C4-2B (cell line): ENCODE measurements at regions not wholly inside any gene's neighbourhood (a gene's known extent, or its start where the extent isn't known, plus 50 kb on each side); places are given as distances from the start of the nearest gene placed in this dataset.
"Not testable (repeated sequence)": the region's sequence is repeated elsewhere in the genome, so short reads cannot be mapped to it uniquely, and the experiment has no call there.

Experiments used
- H3K27ac ChIP-seq: fragments of 450-650 bp; 2 replicates; pipeline ENCODE4 v1.5.1; 2017
- ZFX ChIP-seq: fragments of 450-650 bp; IDR thresholded peaks from 2 replicates; pipeline ENCODE4 v1.6.1; 2017
- TF ChIP-seq, protein P1 (sequence below): fragments of 450-650 bp; conservative IDR thresholded peaks from 2 replicates; pipeline ENCODE4 v1.5.1; 2017; ENCODE audit warnings: mild to moderate bottlenecking

DNA sequence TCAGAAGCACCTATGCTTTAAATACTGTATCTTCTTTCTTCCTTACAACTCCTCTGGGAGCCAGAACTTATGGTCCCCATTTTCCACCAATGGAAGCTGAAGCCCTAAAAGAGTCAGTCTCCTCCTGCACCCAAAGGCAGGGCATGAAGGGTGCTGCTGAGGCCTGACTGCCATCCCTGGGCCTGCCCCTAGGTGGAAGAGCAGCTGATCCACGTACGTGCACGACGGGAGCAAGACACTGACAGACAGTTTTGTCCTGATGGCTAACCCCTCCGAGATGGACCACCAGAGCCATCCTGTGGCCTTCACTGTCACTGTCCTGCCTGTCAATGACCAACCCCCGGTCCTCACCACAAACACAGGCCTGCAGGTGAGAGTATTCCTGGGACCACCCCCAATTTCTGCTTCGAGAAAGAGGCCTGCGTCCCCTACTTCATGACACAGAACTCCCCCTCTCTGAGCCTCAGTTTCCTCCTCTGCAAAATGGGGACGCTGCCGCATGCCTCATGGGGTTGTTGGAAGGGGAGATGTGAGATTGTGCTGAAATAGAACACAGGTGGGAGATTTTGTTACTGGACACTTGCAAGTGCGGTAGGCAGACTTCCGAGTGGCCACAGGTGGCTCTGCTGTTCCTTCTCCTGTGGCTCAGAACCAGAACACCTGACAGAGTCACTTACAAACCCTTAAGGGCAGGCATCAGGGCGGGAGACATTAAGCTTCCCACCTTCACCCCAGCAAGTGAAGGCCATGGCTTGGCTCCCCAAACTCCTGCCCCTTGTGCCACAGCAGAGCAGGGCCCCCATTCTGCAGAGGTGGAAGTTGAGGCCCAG lies 175.4 kb downstream of the TBC1D2B start:
- TF ChIP-seq, protein P1, sequence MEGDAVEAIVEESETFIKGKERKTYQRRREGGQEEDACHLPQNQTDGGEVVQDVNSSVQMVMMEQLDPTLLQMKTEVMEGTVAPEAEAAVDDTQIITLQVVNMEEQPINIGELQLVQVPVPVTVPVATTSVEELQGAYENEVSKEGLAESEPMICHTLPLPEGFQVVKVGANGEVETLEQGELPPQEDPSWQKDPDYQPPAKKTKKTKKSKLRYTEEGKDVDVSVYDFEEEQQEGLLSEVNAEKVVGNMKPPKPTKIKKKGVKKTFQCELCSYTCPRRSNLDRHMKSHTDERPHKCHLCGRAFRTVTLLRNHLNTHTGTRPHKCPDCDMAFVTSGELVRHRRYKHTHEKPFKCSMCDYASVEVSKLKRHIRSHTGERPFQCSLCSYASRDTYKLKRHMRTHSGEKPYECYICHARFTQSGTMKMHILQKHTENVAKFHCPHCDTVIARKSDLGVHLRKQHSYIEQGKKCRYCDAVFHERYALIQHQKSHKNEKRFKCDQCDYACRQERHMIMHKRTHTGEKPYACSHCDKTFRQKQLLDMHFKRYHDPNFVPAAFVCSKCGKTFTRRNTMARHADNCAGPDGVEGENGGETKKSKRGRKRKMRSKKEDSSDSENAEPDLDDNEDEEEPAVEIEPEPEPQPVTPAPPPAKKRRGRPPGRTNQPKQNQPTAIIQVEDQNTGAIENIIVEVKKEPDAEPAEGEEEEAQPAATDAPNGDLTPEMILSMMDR = no peak
- no peak for TF ChIP-seq ZFX
- no peak overlapping the region for H3K27ac ChIP-seq

DNA sequence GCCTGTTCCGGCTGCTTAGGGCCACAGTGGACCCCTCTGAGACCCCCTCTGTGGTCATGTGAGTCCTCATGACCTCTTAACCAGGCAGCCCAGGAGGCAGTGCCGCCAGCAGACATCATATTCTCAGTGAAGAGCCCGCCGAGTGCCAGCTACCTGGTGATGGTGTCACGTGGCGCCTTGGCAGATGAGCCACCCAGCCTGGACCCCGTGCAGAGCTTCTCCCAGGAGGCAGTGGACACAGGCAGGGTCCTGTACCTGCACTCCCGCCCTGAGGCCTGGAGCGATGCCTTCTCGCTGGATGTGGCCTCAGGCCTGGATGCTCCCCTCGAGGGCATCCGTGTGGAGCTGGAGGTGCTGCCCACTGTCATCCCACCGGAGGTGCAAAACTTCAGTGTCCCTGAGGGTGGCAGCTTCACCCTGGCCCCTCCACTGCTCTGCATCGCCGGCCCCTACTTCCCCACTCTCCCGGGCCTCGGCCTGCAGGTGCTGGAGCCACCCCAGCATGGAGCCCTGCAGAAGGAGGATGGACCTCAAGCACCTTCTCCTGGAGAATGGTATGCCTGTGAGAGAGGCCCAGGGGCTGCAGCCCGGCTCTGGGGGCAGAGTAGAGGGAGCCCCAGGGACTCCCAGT lies 176.1 kb downstream of the TBC1D2B start:
- TF ChIP-seq, protein P1 = no peak
- TF ChIP-seq ZFX = no peak
- no peak overlapping the region for H3K27ac ChIP-seq

DNA sequence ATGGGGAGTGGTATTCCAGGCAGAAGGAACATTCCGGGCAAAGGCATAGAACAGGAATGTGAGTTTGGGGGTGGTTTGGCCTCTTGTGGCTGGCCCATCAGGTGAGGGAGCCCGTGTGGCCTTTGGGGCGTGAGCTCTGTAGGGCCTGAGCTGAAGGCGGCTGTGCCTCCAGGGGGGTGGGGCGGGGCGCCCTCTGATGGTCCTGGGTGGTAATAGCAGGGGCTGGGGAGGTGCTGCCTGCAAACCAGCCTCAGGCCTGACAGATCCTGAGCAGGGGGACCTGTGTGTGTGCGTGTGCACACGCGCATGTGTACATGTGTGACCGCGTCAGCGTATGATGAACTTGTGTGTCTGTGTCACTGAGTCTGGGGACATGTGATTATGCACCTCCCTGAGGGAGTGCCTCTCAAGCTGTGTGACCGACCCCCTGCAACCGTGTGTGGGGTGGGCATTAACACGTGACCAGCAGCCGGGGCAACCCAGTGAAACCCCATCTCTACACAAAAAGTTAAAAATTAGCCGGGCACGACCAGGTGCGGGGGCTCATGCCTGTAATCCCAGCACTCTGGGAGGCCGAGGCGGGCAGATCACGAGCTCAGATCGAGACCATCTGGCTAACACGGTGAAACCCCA lies 177.1 kb downstream of the TBC1D2B start:
- TF ChIP-seq, protein P1 = peak; percentile 67
- not testable (repeated sequence) for H3K27ac ChIP-seq

DNA sequence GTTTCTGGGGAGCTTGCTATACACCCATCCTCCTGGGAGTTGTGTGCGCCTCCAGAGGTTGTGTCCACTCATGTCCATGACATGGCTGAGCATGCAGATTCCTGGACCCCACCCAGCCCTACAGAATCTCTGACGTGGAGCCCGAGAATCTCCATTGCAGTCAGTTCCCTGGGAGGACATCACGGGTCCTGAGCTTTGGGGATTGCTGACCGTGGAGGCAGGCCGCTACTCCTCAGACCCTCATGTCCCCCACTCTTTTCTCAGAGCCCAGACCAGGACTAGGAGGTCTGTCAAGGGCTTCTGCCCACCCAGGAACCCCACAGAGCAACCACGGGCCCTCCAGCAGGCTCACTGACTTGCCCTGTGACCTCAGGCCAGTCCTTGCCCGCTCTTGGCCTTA lies 177.7 kb downstream of the TBC1D2B start:
- not testable (repeated sequence) for H3K27ac ChIP-seq

DNA sequence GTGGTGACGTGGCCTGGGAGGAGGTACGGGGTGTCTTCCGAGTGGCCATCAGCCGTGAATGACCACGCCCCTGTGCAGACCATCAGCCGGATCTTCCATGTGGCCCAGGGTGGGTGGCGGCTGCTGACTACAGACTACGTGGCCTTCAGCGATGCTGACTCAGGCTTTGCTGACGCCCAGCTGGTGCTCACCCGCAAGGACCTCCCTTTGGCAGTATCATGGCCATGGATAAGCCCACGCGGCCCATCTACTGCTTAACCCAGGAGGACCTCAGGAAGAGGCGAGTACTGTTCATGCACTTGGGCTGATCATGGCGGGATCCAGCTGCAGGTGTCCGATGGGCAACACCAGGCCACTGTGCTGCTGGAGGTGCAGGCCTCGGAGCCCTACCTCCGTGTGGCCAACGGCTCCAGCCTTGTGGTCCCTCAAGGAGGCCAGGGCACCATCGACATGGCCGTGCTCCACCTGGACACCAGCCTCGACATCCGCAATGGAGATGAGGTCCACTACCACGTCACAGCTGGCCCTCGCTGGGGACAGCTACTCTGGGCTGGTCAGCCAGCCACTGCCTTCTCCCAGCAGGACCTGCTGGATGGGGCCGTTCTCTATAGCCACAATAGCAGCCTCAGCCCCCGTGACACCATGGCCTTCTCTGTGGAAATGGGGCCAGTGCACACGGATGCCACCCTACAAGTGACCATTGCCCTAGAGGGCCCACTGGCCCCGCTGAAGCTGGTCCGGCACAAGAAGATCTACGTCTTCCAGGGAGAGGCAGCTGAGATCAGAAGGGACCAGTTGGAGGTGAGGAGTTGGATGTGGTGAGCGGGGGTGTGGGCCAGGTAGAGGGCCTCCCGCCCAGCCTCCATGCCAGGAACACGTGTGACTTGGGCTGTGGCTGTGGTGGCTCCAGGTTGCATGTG lies 178.4 kb downstream of the TBC1D2B start:
- no peak for TF ChIP-seq ZFX
- TF ChIP-seq, protein P1 = no peak
- H3K27ac ChIP-seq = no peak overlapping the region

DNA sequence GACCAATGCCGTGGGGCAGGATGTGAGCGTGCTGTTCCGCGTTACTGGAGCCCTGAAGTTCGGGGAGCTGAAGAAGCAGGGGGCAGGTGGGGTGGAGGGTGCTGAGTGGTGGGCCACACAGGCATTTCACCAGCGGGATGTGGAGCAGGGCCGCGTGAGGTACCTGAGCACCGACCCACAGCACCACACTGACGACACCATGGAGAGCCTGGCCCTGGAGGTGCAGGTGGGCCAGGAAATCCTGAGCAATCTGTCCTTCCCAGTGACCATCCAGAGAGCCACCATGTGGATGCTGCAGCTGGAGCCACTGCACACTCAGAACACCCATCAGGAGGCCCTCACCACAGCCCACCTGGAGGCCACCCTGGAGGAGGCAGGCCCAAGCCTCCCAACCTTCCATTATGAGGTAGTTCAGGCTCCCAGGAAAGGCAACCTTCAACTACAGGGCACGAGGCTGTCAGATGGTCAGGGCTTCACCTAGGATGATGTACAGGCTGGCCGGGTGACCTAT lies 179.6 kb downstream of the TBC1D2B start:
- no peak overlapping the region for H3K27ac ChIP-seq
- no peak for TF ChIP-seq ZFX
- TF ChIP-seq, protein P1 = no peak

DNA sequence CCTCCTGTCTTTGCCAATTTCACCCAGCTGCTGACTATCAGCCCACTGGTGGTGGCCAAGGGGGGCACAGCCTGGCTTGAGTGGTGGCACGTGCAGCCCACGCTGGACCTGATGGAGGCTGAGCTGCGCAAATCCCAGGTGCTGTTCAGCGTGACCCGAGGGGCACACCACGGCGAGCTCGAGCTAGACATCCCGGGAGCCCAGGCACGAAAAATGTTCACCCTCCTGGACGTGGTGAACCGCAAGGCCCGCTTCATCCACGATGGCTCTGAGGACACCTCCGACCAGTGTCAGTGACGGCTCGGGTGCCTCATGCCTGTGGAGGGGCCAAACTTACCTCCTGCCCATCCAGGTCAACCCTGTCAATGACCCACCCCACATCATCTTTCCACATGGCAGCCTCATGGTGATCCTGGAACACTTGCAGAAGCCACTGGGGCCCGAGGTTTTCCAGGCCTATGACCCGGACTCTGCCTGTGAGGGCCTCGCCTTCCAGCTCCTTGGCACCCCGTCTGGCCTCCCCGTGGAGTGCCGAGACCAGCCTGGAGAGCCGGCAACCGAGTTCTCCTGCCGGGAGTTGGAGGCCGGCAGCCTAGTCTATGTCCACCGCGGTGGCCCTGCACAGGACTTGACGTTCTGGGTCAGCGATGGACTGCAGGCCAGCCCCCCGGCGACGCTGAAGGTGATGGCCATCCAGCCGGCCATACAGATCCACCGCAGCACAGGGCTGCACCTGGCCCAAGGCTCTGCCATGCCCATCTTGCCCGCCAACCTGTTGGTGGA lies 180.2 kb downstream of the TBC1D2B start:
- not testable (repeated sequence) for H3K27ac ChIP-seq

DNA sequence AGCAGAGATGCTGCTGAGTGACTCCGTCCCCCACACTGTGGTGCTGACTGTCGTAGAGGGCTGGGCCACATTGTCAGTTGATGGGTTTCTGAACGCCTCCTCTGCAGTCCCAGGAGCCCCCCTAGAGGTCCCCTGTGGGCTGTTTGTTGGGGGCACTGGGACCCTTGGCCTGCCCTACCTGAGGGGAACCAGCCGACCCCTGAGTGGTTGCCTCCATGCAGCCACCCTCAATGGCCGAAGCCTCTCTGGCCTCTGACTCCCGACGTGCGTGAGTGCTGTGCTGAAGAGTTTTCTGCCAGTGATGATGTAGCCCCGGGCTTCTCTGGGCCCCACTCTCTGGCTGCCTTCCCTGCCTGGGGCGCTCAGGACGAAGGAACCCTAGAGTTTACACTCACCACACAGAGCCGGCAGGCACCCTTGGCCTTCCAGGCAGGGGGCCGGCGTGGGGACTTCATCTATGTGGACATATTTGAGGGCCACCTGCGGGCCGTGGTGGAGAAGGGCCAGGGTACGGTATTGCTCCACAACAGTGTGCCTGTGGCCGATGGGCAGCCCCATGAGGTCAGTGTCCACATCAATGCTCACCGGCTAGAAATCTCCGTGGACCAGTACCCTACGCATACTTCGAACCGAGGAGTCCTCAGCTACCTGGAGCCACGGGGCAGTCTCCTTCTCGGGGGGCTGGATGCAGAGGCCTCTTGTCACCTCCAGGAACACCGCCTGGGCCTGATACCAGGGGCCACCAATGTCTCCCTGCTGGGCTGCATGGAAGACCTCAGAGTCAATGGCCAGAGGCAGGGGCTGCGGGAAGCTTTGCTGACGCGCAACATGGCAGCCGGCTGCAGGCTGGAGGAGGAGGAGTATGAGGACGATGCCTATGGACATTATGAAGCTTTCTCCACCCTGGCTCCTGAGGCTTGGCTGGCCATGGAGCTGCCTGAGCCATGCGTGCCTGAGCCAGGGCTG lies 181.1 kb downstream of the TBC1D2B start:
- not testable (repeated sequence) for H3K27ac ChIP-seq
